ENCODE measurements at regions not wholly inside any gene's neighbourhood (a gene's known extent, or its start where the extent isn't known, plus 50 kb on each side); places are given as distances from the start of the nearest gene placed in this dataset.

GRCh38 chr3:152204218-152204617, 64.5 kb upstream of the MBNL1 start:
- no peak for TF ChIP-seq CTCF (IDR thresholded peaks at IDR 0.05)
- no peak for TF ChIP-seq NRF1 (IDR thresholded peaks at IDR 0.05; ENCODE audit: low read depth, low read length)
- no peak for TF ChIP-seq POLR2AphosphoS5 (IDR thresholded peaks at IDR 0.05; ENCODE audit: low read depth, low read length)
- TF ChIP-seq MXI1 (IDR thresholded peaks at IDR 0.05; ENCODE audit: low read depth, low read length), result no peak
- no peak for TF ChIP-seq CHD2 (IDR thresholded peaks at IDR 0.05; ENCODE audit: low read length, partially characterized antibody)
- no peak for TF ChIP-seq REST (IDR thresholded peaks at IDR 0.05; ENCODE audit: low read depth, low read length)
- no peak for TF ChIP-seq USF2 (IDR thresholded peaks at IDR 0.05; ENCODE audit: borderline replicate concordance, low read depth, low read length)
- no peak for TF ChIP-seq EP300 (IDR thresholded peaks at IDR 0.05; ENCODE audit: borderline replicate concordance in 1 of 2, low read depth in 1 of 2, low read length in 1 of 2)
- no peak for TF ChIP-seq FOXM1 (IDR thresholded peaks at IDR 0.05; ENCODE audit: low read depth)
